SK-N-SH treated with all-trans-retinoic acid at 6 μM for 48 hours (cell line): ENCODE measurements at regions not wholly inside any gene's neighbourhood (a gene's known extent, or its start where the extent isn't known, plus 50 kb on each side); places are given as distances from the start of the nearest gene placed in this dataset.

Source experiments
- ATAC-seq: fragments of 200-7000 bp; cut with Tn5 transposase; 3 replicates; pipeline ENCODE4 v1.9.1; 2020; ENCODE audit warnings: mild to moderate bottlenecking, moderate library complexity
- BACH2 ChIP-seq: fragments of 250-450 bp; sonication (Bioruptor Pico); IDR thresholded peaks from 2 replicates; pipeline ENCODE4 v1.9.0; 2021; ENCODE audit warnings: mild to moderate bottlenecking, borderline replicate concordance
- CSDC2 ChIP-seq: fragments of 250-450 bp; sonication (Bioruptor Pico); IDR thresholded peaks from 2 replicates; pipeline ENCODE4 v1.5.0; 2020; ENCODE audit warnings: mild to moderate bottlenecking, moderate library complexity
- ESRRG ChIP-seq: fragments of 250-450 bp; sonication (Bioruptor Pico); IDR thresholded peaks from 2 replicates; pipeline ENCODE4 v1.6.1; 2021; ENCODE audit warnings: mild to moderate bottlenecking
- GLIS3 ChIP-seq: fragments of 250-450 bp; sonication (Bioruptor Pico); IDR thresholded peaks from 2 replicates; pipeline ENCODE4 v1.5.0; 2020; ENCODE audit warnings: mild to moderate bottlenecking, moderate library complexity
- ISL1 ChIP-seq: fragments of 250-450 bp; sonication (Bioruptor Pico); IDR thresholded peaks from 2 replicates; pipeline ENCODE4 v2.1.2; 2022; ENCODE audit warnings: mild to moderate bottlenecking, moderate library complexity
- OSR1 ChIP-seq: fragments of 250-450 bp; sonication (Bioruptor Pico); IDR thresholded peaks from 2 replicates; pipeline ENCODE4 v1.8.0; 2022; ENCODE audit warnings: moderate library complexity, mild to moderate bottlenecking, inconsistent platforms
- PPARA ChIP-seq: fragments of 250-450 bp; sonication (Bioruptor Pico); IDR thresholded peaks from 2 replicates; pipeline ENCODE4 v1.5.0; 2020; ENCODE audit warnings: mild to moderate bottlenecking, borderline replicate concordance
- RARB ChIP-seq: fragments of 250-450 bp; sonication (Bioruptor Pico); IDR thresholded peaks from 2 replicates; pipeline ENCODE4 v1.8.0; 2021; ENCODE audit warnings: mild to moderate bottlenecking, moderate library complexity
- SNAI2 ChIP-seq: fragments of 250-450 bp; sonication (Bioruptor Pico); IDR thresholded peaks from 2 replicates; pipeline ENCODE4 v1.5.0; 2020; ENCODE audit warnings: mild to moderate bottlenecking, moderate library complexity
- TCF4 ChIP-seq: fragments of 250-450 bp; sonication (Bioruptor Pico); IDR thresholded peaks from 2 replicates; pipeline ENCODE4 v1.8.0; 2021; ENCODE audit warnings: mild to moderate bottlenecking, moderate library complexity, borderline replicate concordance
- TOX ChIP-seq: fragments of 250-450 bp; sonication (Bioruptor Pico); IDR thresholded peaks from 2 replicates; pipeline ENCODE4 v1.8.0; 2021; ENCODE audit warnings: mild to moderate bottlenecking, moderate library complexity, borderline replicate concordance
- ZC3H10 ChIP-seq: fragments of 250-450 bp; sonication (Bioruptor Pico); IDR thresholded peaks from 2 replicates; pipeline ENCODE4 v1.5.1; 2021; ENCODE audit warnings: mild to moderate bottlenecking, moderate library complexity
- ZFP30 ChIP-seq: fragments of 450-650 bp; formaldehyde crosslinking; IDR thresholded peaks from 2 replicates; pipeline ENCODE4 v1.5.0; 2022; ENCODE audit warnings: mild to moderate bottlenecking, moderate library complexity
- ZNF565 ChIP-seq: fragments of 450-650 bp; formaldehyde crosslinking; conservative IDR thresholded peaks from 2 replicates; pipeline ENCODE4 v1.5.0; 2020; ENCODE audit warnings: low read depth, mild to moderate bottlenecking, moderate library complexity
- ZNF70 ChIP-seq: fragments of 450-650 bp; formaldehyde crosslinking; IDR thresholded peaks from 2 replicates; pipeline ENCODE4 v1.5.0; 2020; ENCODE audit warnings: mild to moderate bottlenecking, moderate library complexity
- ZNF8 ChIP-seq: fragments of 450-650 bp; formaldehyde crosslinking; IDR thresholded peaks from 2 replicates; pipeline ENCODE4 v1.5.0; 2020; ENCODE audit warnings: mild to moderate bottlenecking, moderate library complexity
- TF ChIP-seq, protein P1 (sequence below): fragments of 250-450 bp; sonication (Bioruptor Pico); IDR thresholded peaks from 2 replicates; pipeline ENCODE4 v1.5.1; 2020; ENCODE audit warnings: low read depth, mild to moderate bottlenecking, moderate library complexity
- TF ChIP-seq, protein P2 (sequence below): fragments of 250-450 bp; sonication (Bioruptor Pico); IDR thresholded peaks from 2 replicates; pipeline ENCODE4 v1.5.0; 2020; ENCODE audit warnings: mild to moderate bottlenecking, moderate library complexity
- TF ChIP-seq, protein P3 (sequence below): fragments of 250-450 bp; sonication (Bioruptor Pico); IDR thresholded peaks from 2 replicates; pipeline ENCODE4 v1.8.0; 2020; ENCODE audit warnings: mild to moderate bottlenecking, moderate library complexity, borderline replicate concordance
- TF ChIP-seq, protein P4 (sequence below): fragments of 250-450 bp; sonication (Bioruptor Pico); IDR thresholded peaks from 2 replicates; pipeline ENCODE4 v1.5.1; 2021; ENCODE audit warnings: mild to moderate bottlenecking, moderate library complexity

DNA sequence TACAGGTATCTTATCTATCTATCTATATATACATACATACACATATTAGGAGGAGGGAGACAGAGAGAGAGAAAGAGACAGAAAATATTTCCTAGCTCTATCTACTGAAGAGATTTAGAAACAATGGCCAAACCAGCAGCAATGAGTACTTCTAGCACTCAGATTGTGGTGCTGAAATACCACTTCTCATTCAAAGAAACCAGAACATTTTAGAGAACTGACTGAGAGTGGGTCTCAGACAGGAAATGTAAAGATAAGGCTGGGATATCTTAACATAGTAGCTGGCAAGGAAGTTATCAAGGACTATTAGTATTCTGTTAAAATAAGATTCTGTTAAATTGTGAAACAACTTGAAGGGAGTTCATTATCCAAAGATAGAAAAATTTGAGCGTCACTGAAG lies 57.0 kb downstream of the DNAAF9 start:
- TF ChIP-seq, protein P1, sequence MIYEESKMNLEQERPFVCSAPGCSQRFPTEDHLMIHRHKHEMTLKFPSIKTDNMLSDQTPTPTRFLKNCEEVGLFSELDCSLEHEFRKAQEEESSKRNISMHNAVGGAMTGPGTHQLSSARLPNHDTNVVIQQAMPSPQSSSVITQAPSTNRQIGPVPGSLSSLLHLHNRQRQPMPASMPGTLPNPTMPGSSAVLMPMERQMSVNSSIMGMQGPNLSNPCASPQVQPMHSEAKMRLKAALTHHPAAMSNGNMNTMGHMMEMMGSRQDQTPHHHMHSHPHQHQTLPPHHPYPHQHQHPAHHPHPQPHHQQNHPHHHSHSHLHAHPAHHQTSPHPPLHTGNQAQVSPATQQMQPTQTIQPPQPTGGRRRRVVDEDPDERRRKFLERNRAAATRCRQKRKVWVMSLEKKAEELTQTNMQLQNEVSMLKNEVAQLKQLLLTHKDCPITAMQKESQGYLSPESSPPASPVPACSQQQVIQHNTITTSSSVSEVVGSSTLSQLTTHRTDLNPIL (CRISPR knock-in tag): no peak
- TF ChIP-seq, protein P2, sequence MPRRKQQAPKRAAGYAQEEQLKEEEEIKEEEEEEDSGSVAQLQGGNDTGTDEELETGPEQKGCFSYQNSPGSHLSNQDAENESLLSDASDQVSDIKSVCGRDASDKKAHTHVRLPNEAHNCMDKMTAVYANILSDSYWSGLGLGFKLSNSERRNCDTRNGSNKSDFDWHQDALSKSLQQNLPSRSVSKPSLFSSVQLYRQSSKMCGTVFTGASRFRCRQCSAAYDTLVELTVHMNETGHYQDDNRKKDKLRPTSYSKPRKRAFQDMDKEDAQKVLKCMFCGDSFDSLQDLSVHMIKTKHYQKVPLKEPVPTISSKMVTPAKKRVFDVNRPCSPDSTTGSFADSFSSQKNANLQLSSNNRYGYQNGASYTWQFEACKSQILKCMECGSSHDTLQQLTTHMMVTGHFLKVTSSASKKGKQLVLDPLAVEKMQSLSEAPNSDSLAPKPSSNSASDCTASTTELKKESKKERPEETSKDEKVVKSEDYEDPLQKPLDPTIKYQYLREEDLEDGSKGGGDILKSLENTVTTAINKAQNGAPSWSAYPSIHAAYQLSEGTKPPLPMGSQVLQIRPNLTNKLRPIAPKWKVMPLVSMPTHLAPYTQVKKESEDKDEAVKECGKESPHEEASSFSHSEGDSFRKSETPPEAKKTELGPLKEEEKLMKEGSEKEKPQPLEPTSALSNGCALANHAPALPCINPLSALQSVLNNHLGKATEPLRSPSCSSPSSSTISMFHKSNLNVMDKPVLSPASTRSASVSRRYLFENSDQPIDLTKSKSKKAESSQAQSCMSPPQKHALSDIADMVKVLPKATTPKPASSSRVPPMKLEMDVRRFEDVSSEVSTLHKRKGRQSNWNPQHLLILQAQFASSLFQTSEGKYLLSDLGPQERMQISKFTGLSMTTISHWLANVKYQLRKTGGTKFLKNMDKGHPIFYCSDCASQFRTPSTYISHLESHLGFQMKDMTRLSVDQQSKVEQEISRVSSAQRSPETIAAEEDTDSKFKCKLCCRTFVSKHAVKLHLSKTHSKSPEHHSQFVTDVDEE: no peak
- TF ChIP-seq CSDC2 (CRISPR knock-in tag): no peak
- no peak for TF ChIP-seq ZNF70 (CRISPR knock-in tag)
- TF ChIP-seq ZC3H10 (CRISPR knock-in tag): no peak
- TF ChIP-seq ISL1 (CRISPR knock-in tag): no peak
- TF ChIP-seq ZNF8 (CRISPR knock-in tag): no peak
- TF ChIP-seq GLIS3 (CRISPR knock-in tag): no peak
- TF ChIP-seq, protein P3, sequence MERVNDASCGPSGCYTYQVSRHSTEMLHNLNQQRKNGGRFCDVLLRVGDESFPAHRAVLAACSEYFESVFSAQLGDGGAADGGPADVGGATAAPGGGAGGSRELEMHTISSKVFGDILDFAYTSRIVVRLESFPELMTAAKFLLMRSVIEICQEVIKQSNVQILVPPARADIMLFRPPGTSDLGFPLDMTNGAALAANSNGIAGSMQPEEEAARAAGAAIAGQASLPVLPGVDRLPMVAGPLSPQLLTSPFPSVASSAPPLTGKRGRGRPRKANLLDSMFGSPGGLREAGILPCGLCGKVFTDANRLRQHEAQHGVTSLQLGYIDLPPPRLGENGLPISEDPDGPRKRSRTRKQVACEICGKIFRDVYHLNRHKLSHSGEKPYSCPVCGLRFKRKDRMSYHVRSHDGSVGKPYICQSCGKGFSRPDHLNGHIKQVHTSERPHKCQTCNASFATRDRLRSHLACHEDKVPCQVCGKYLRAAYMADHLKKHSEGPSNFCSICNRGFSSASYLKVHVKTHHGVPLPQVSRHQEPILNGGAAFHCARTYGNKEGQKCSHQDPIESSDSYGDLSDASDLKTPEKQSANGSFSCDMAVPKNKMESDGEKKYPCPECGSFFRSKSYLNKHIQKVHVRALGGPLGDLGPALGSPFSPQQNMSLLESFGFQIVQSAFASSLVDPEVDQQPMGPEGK (CRISPR knock-in tag): no peak
- no peak for TF ChIP-seq BACH2 (CRISPR knock-in tag)
- TF ChIP-seq RARB: no peak
- no peak for TF ChIP-seq SNAI2
- no peak for TF ChIP-seq TOX (CRISPR knock-in tag)
- no peak for TF ChIP-seq PPARA (CRISPR knock-in tag)
- no peak for ATAC-seq

DNA sequence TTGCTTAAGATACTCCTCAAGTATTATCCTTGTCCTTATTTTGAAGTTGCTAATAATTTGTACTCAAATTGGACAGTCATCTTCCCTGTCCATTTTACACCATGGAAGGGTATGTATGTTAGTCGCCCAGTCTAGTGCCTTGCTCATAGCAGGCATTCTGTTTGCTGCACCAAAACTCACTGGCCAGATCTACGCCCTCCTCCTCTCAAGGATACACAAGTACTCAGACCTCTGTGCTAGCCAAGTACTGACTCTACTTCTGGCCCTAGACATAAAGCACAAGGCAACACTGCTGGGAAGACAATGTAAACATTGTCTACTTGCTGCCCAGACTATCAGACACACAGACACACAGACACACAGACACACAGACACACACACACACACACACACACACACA lies 57.7 kb downstream of the DNAAF9 start:
- no peak for ATAC-seq
- TF ChIP-seq, protein P3 (CRISPR knock-in tag): no peak
- TF ChIP-seq, protein P2: no peak
- TF ChIP-seq ZNF565 (CRISPR knock-in tag) (no peak), TOX (CRISPR knock-in tag) (no peak)

DNA sequence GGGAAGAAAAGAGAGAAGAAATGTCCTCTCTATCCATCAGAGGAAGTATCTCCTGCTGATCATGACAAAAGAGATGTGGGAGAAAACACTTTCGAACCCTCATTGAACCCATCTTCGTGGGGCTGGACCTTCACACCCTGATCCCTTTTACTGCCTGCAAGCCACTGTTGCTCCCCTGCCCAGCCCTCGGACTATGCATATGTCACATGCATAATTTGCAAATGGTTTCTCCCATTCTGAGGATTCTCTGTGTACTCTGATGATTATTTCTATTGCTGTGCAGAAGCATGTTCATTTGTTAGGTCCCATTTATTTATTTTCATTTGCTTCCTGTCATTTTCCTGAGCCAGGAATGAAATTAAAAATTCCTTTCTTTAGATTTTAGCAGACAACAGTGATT lies 64.7 kb downstream of the DNAAF9 start:
- no peak for TF ChIP-seq ZNF70 (CRISPR knock-in tag)
- TF ChIP-seq ZFP30 (CRISPR knock-in tag): no peak
- no peak for TF ChIP-seq SNAI2
- no peak for TF ChIP-seq ZC3H10 (CRISPR knock-in tag)
- TF ChIP-seq, protein P4, sequence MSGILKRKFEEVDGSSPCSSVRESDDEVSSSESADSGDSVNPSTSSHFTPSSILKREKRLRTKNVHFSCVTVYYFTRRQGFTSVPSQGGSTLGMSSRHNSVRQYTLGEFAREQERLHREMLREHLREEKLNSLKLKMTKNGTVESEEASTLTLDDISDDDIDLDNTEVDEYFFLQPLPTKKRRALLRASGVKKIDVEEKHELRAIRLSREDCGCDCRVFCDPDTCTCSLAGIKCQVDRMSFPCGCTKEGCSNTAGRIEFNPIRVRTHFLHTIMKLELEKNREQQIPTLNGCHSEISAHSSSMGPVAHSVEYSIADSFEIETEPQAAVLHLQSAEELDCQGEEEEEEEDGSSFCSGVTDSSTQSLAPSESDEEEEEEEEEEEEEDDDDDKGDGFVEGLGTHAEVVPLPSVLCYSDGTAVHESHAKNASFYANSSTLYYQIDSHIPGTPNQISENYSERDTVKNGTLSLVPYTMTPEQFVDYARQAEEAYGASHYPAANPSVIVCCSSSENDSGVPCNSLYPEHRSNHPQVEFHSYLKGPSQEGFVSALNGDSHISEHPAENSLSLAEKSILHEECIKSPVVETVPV (CRISPR knock-in tag): no peak
- no peak for TF ChIP-seq ESRRG (CRISPR knock-in tag)
- TF ChIP-seq OSR1: no peak
- TF ChIP-seq, protein P2: no peak
- no peak for TF ChIP-seq BACH2 (CRISPR knock-in tag)
- no peak for TF ChIP-seq ZNF8 (CRISPR knock-in tag)
- no peak for TF ChIP-seq TCF4
- no peak for ATAC-seq
